HUES64 (cell line): ENCODE measurements at regions not wholly inside any gene's neighbourhood (a gene's known extent, or its start where the extent isn't known, plus 50 kb on each side); places are given as distances from the start of the nearest gene placed in this dataset.
A peak's percentile ranks its signal among the peaks of the same experiment; 100 is the strongest.
"Not testable (repeated sequence)": the region's sequence is repeated elsewhere in the genome, so short reads cannot be mapped to it uniquely, and the experiment has no call there.

Source experiments
- H3K27ac ChIP-seq: 2 replicates; pipeline ENCODE4 v1.7.0; 2013; ENCODE audit warnings: low read depth, low read length, inconsistent platforms
- H3K27me3 ChIP-seq: 2 replicates; pipeline ENCODE4 v1.6.1; 2013; ENCODE audit warnings: mild to moderate bottlenecking, low read length; ENCODE audit not compliant: insufficient read depth
- H3K36me3 ChIP-seq: 2 replicates; pipeline ENCODE4 v1.6.1; 2013; ENCODE audit warnings: mild to moderate bottlenecking, low read length; ENCODE audit not compliant: insufficient read depth
- H3K4me1 ChIP-seq: 2 replicates; pipeline ENCODE4 v1.6.1; 2013; ENCODE audit warnings: mild to moderate bottlenecking, low read length, moderate library complexity; ENCODE audit not compliant: insufficient read depth
- H3K4me3 ChIP-seq: 2 replicates; pipeline ENCODE4 v1.5.1; 2013; ENCODE audit warnings: mild to moderate bottlenecking, low read length, moderate library complexity
- H3K9ac ChIP-seq: 2 replicates; pipeline ENCODE4 v1.6.1; 2013; ENCODE audit warnings: mild to moderate bottlenecking, low read depth, low read length
- H3K9me3 ChIP-seq: 2 replicates; pipeline ENCODE4 v1.6.1; 2013; ENCODE audit warnings: low read depth, low read length; ENCODE audit not compliant: insufficient read depth
- WGBS: fragments of 150-250, 120-280 bp; methylation state at CpG from one replicate; pipeline ENCODE4 v1.1.7; 2013; ENCODE audit warnings: missing lambda C conversion rate; 5-methylcytosine and 5-hydroxymethylcytosine counted together

GRCh38 chr6:28687309-28687981 lies 161.8 kb downstream of the GPX5 start:
- not testable (repeated sequence) for H3K27me3 ChIP-seq, H3K36me3 ChIP-seq, H3K9me3 ChIP-seq, H3K27ac ChIP-seq, H3K9ac ChIP-seq, H3K4me3 ChIP-seq, H3K4me1 ChIP-seq
- 73% methylated on average over 6 of the region's 7 CpGs for WGBS

GRCh38 chr6:28691991-28692390 lies 166.3 kb downstream of the GPX5 start:
- WGBS = 33% methylated on average over 4 of the region's 4 CpGs
- H3K27ac ChIP-seq, H3K4me1 ChIP-seq, H3K4me3 ChIP-seq, H3K9me3 ChIP-seq, H3K9ac ChIP-seq, H3K36me3 ChIP-seq: not testable (repeated sequence)
- H3K27me3 ChIP-seq = peaks cover 25% of the 10 kb centered on the region

GRCh38 chr6:28693033-28693750 lies 167.5 kb downstream of the GPX5 start:
- peaks cover 25% of the 10 kb centered on the region for H3K27me3 ChIP-seq
- H3K9me3 ChIP-seq = no peaks in the 10 kb centered on the region
- no peaks in the 10 kb centered on the region for H3K36me3 ChIP-seq
- H3K9ac ChIP-seq = no peak overlapping the region
- no peak overlapping the region for H3K27ac ChIP-seq
- H3K4me1 ChIP-seq = peaks cover 14% of the 10 kb centered on the region; the same call in 1 of the 2 replicates
- peak overlapping the region; percentile 53 for H3K4me3 ChIP-seq
- WGBS = 43% methylated on average over 23 of the region's 23 CpGs

GRCh38 chr6:28693751-28694443 lies 168.2 kb downstream of the GPX5 start:
- no peak overlapping the region for H3K27ac ChIP-seq
- H3K4me3 ChIP-seq = peak overlapping the region; percentile 53
- peaks cover 25% of the 10 kb centered on the region for H3K27me3 ChIP-seq
- H3K4me1 ChIP-seq = peaks cover 14% of the 10 kb centered on the region; the same call in 1 of the 2 replicates
- WGBS = 18% methylated on average over 25 of the region's 26 CpGs
- no peaks in the 10 kb centered on the region for H3K9me3 ChIP-seq
- H3K9ac ChIP-seq = no peak overlapping the region; the same call in 1 of the 2 replicates
- no peaks in the 10 kb centered on the region for H3K36me3 ChIP-seq

- no peaks in the 10 kb centered on the region for H3K9me3 ChIP-seq
- peaks cover 25% of the 10 kb centered on the region for H3K27me3 ChIP-seq
- H3K4me1 ChIP-seq = peaks cover 14% of the 10 kb centered on the region; the same call in 1 of the 2 replicates
- H3K4me3 ChIP-seq = no peak overlapping the region
- WGBS = 87% methylated on average over 11 of the region's 11 CpGs
- no peak overlapping the region for H3K9ac ChIP-seq
- no peak overlapping the region for H3K27ac ChIP-seq
- no peaks in the 10 kb centered on the region for H3K36me3 ChIP-seq
Measured at GRCh38 chr6:28695715-28696114, 170.0 kb downstream of the GPX5 start.

- no peak overlapping the region for H3K9ac ChIP-seq
Measured at GRCh38 chr6:28696167-28696566, 170.5 kb downstream of the GPX5 start.

GRCh38 chr6:28696682-28697081 lies 171.0 kb downstream of the GPX5 start:
- Histone ChIP-seq H3K27me3 (peaks cover 25% of the 10 kb centered on the region), H3K27ac (no peak overlapping the region), H3K9ac (no peak overlapping the region), H3K36me3 (no peaks in the 10 kb centered on the region), H3K4me3 (no peak overlapping the region), H3K9me3 (no peaks in the 10 kb centered on the region), H3K4me1 (peaks cover 14% of the 10 kb centered on the region; the same call in 1 of the 2 replicates)
- WGBS = 80% methylated on average over 9 of the region's 9 CpGs

More at GRCh38 chr6:28696167-28696566, 170.5 kb downstream of the GPX5 start:
- Histone ChIP-seq H3K4me3 (no peak overlapping the region), H3K27me3 (peaks cover 25% of the 10 kb centered on the region), H3K4me1 (peaks cover 14% of the 10 kb centered on the region; the same call in 1 of the 2 replicates), H3K36me3 (no peaks in the 10 kb centered on the region), H3K9me3 (no peaks in the 10 kb centered on the region), H3K27ac (no peak overlapping the region)
- WGBS = 94% methylated on average over 14 of the region's 14 CpGs

- Histone ChIP-seq H3K27ac (no peak overlapping the region), H3K36me3 (no peaks in the 10 kb centered on the region), H3K9me3 (peaks cover 10% of the 10 kb centered on the region; the same call in 1 of the 2 replicates), H3K27me3 (peaks cover 6% of the 10 kb centered on the region), H3K4me3 (no peak overlapping the region), H3K9ac (no peak overlapping the region), H3K4me1 (no peaks in the 10 kb centered on the region)
- WGBS = 95% methylated on average over 5 of the region's 6 CpGs
Measured at GRCh38 chr6:28707387-28708282, 182.0 kb downstream of the GPX5 start.

- peak overlapping the region; percentile 56; the same call in 1 of the 2 replicates for H3K27ac ChIP-seq
- under 1% methylated on average over 30 of the region's 30 CpGs for WGBS
Measured at GRCh38 chr6:28709478-28710349, 184.0 kb downstream of the GPX5 start.

More at GRCh38 chr6:28709478-28710349, 184.0 kb downstream of the GPX5 start:
- Histone ChIP-seq H3K27me3 (peaks cover 6% of the 10 kb centered on the region), H3K4me3 (peak overlapping the region; percentile 99), H3K36me3 (no peaks in the 10 kb centered on the region), H3K4me1 (no peaks in the 10 kb centered on the region), H3K9ac (peak overlapping the region; percentile 82), H3K9me3 (peaks cover 10% of the 10 kb centered on the region; the same call in 1 of the 2 replicates)
